HCT116 (cell line): ENCODE measurements at regions not wholly inside any gene's neighbourhood (a gene's known extent, or its start where the extent isn't known, plus 50 kb on each side); places are given as distances from the start of the nearest gene placed in this dataset.

ENCODE experiments used
- ATAC-seq: fragments of 200-7000 bp; cut with Tn5 transposase; 2 replicates; pipeline ENCODE4 v1.9.1; 2020; ENCODE audit warnings: mild to moderate bottlenecking, moderate library complexity
- BruUV-seq: library from RNA; stranded (reverse); fragments of 400-500 nt; replicated peaks from 2 replicates; lab custom pipeline; 2021; lab: Mats Ljungman, UMichigan
- CTCF ChIA-PET: fragments of 300-600 bp; sonication (Branson Sonifier 250); formaldehyde crosslinking; loops from one replicate; lab custom pipeline; 2021; ENCODE audit warnings: antibody characterized with exemption; lab: Charles Lee
- POLR2A ChIA-PET: fragments of 300-600, 350-600 bp; sonication (Branson Sonifier 250); formaldehyde crosslinking; loops from one replicate; lab custom pipeline; 2021; ENCODE audit warnings: antibody characterized with exemption; lab: Charles Lee
- RAD21 ChIA-PET, 2 experiments: fragments of 300-600 bp; sonication (Branson Sonifier 250); formaldehyde crosslinking; loops; one replicate each; lab custom pipeline; 2023; ENCODE audit warnings: low total read pairs in 2 of 2; ENCODE audit not compliant: uncharacterized antibody in 2 of 2, unreplicated experiment in 2 of 2, low non-redundant PET in 1 of 2; lab: Charles Lee
- DNase-seq: peaks from one replicate; pipeline ENCODE4 v3.0.0-alpha.2; 2010; ENCODE audit warnings: low read depth, low spot score
- H2AFZ ChIP-seq: fragments of 200-600 bp; shearing (Covaris generic), sonication (generic); 2 replicates; pipeline ENCODE4 v1.6.1; 2017; ENCODE audit warnings: low read depth, mixed run types, mixed read lengths, antibody characterized with exemption, low read length; ENCODE audit not compliant: poor library complexity, severe bottlenecking
- H3K27ac ChIP-seq: 2 replicates; pipeline ENCODE4 v1.5.1; 2012; ENCODE audit warnings: low read depth, low read length
- H3K27me3 ChIP-seq: fragments of 200-600 bp; sonication (generic); 2 replicates; pipeline ENCODE4 v1.6.1; 2016; ENCODE audit warnings: mixed run types, low read length, mixed read lengths; ENCODE audit not compliant: insufficient read depth
- H3K36me3 ChIP-seq, 2 experiments: fragments of 200-500 bp in 1 of 2; fragments of 200-600 bp in 1 of 2; sonication (Bioruptor generic) in 1 of 2; sonication (generic) in 1 of 2; 2 replicates each; pipeline versions ENCODE4 v1.5.1 to v1.6.1; 2014 to 2016; ENCODE audit warnings: low read length in 2 of 2, inconsistent platforms in 1 of 2, mixed read lengths in 1 of 2, mixed run types in 1 of 2; ENCODE audit not compliant: insufficient read depth in 2 of 2, control insufficient read depth in 1 of 2
- H3K4me1 ChIP-seq, 2 experiments: fragments of 200-600 bp in 1 of 2; sonication (generic) in 1 of 2; 2 replicates each; pipeline versions ENCODE4 v1.5.1 to v1.6.1; 2012 to 2017; ENCODE audit warnings: low read length in 2 of 2, inconsistent platforms in 1 of 2, mild to moderate bottlenecking in 1 of 2, mixed read lengths in 1 of 2, mixed run types in 1 of 2, moderate library complexity in 1 of 2; ENCODE audit not compliant: insufficient read depth in 2 of 2, control insufficient read depth in 1 of 2
- H3K4me2 ChIP-seq: fragments of 200-600 bp; sonication (generic); 2 replicates; pipeline ENCODE4 v1.6.1; 2017; ENCODE audit warnings: mixed run types, low read length, mixed read lengths
- H3K4me3 ChIP-seq, 2 experiments: fragments of 200-600 bp in 1 of 2; sonication (generic) in 1 of 2; replicated peaks in 1 of 2; 2 replicates each; pipeline ENCODE4 v1.5.1; 2011 to 2016; ENCODE audit warnings: low read length in 2 of 2, control low read depth in 1 of 2, low read depth in 1 of 2, mild to moderate bottlenecking in 1 of 2, mixed read lengths in 1 of 2, mixed run types in 1 of 2
- H3K79me2 ChIP-seq: fragments of 200-600 bp; sonication (generic); 2 replicates; pipeline ENCODE4 v1.6.1; 2017; ENCODE audit warnings: mild to moderate bottlenecking, mixed run types, low read length, moderate library complexity, mixed read lengths; ENCODE audit not compliant: insufficient read depth
- H3K9ac ChIP-seq: fragments of 200-600 bp; sonication (generic); 2 replicates; pipeline ENCODE4 v1.6.1; 2016; ENCODE audit warnings: low read length, mixed read lengths
- H3K9me2 ChIP-seq: fragments of 200-600 bp; sonication (generic), shearing (Covaris generic); 2 replicates; pipeline ENCODE4 v1.6.1; 2017; ENCODE audit warnings: mixed run types, mild to moderate bottlenecking, moderate library complexity; ENCODE audit not compliant: insufficient read depth
- H3K9me3 ChIP-seq, 2 experiments: fragments of 200-500 bp in 1 of 2; fragments of 200-600 bp in 1 of 2; sonication (Bioruptor generic) in 1 of 2; sonication (generic) in 1 of 2; 2 replicates each; pipeline ENCODE4 v1.6.1; 2014 to 2017; ENCODE audit warnings: low read length in 2 of 2, mixed read lengths in 2 of 2, inconsistent platforms in 1 of 2, low read depth in 1 of 2, mild to moderate bottlenecking in 1 of 2, mixed run types in 1 of 2, moderate library complexity in 1 of 2; ENCODE audit not compliant: control insufficient read depth in 1 of 2, insufficient read depth in 1 of 2
- H4K20me1 ChIP-seq: fragments of 200-600 bp; sonication (generic), shearing (Covaris generic); 2 replicates; pipeline ENCODE4 v1.6.1; 2017; ENCODE audit warnings: mixed run types, mild to moderate bottlenecking, moderate library complexity; ENCODE audit not compliant: insufficient read depth
- ATF3 ChIP-seq: IDR thresholded peaks from 2 replicates; pipeline ENCODE4 v1.6.1; 2012
- CTCF ChIP-seq, 3 experiments: fragments of 200-600 bp in 1 of 3; sonication (generic) in 1 of 3; IDR thresholded peaks in 2 of 3; conservative IDR thresholded peaks in 1 of 3; 2 replicates each; pipeline ENCODE4 v1.5.1; 2012 to 2017; ENCODE audit warnings: low read depth in 2 of 3, low read length in 2 of 3, antibody characterized with exemption in 1 of 3, borderline replicate concordance in 1 of 3, control low read depth in 1 of 3, mild to moderate bottlenecking in 1 of 3, mixed read lengths in 1 of 3, mixed run types in 1 of 3, moderate library complexity in 1 of 3; ENCODE audit not compliant: insufficient read depth in 1 of 3
- EGR1 ChIP-seq: IDR thresholded peaks from 2 replicates; pipeline ENCODE4 v1.6.1; 2012; ENCODE audit warnings: low read depth
- EZH2 ChIP-seq: fragments of 200-600 bp; sonication (generic); IDR thresholded peaks from 2 replicates; pipeline ENCODE4 v1.6.1; 2017; ENCODE audit warnings: antibody characterized with exemption, mixed run types
- EZH2phosphoT487 ChIP-seq: fragments of 200-600 bp; IDR thresholded peaks from 2 replicates; pipeline ENCODE4 v1.6.1; 2018; ENCODE audit warnings: antibody characterized with exemption, borderline replicate concordance
- FOSL1 ChIP-seq: IDR thresholded peaks from 2 replicates; pipeline ENCODE4 v1.6.1; 2012; ENCODE audit warnings: low read depth
- SIN3A ChIP-seq: IDR thresholded peaks from 2 replicates; pipeline ENCODE4 v1.6.1; 2012; ENCODE audit warnings: low read depth
- SP1 ChIP-seq: IDR thresholded peaks from 2 replicates; pipeline ENCODE4 v1.6.1; 2012; ENCODE audit warnings: low read depth
- TCF7L2 ChIP-seq: IDR thresholded peaks from 2 replicates; pipeline ENCODE4 v1.7.0; 2011; ENCODE audit warnings: borderline replicate concordance, inconsistent platforms; ENCODE audit not compliant: insufficient read depth, insufficient read length; ENCODE audit errors: extremely low read depth
- intact Hi-C: fragments of 100-400 bp; cut with micrococcal nuclease; formaldehyde crosslinking; loops from 2 replicates; pipeline ENCODE4 v1.10.0; 2022
- TF ChIP-seq, protein P1 (sequence below): IDR thresholded peaks from 2 replicates; pipeline ENCODE4 v1.6.1; 2012

- Histone ChIP-seq H3K27ac (peak overlapping the region; percentile 36; the same call in 1 of the 2 replicates), H3K9ac (no peak overlapping the region), H3K4me1 (peaks cover 13 to 28% of the 10 kb centered on the region in 2 experiments), H3K9me3 (no peaks in the 10 kb centered on the region), H3K79me2 (no peaks in the 10 kb centered on the region), H3K36me3 (no peaks in the 10 kb centered on the region), H3K4me3 (no peak overlapping the region), H3K4me2 (peak overlapping the region; percentile 46), H3K27me3 (no peaks in the 10 kb centered on the region), H4K20me1 (no peaks in the 10 kb centered on the region), H3K9me2 (no peaks in the 10 kb centered on the region), H2AFZ (peak overlapping the region; percentile 82)
- ATAC-seq (peak; percentile 58), DNase-seq (no peak)
- RAD21 ChIA-PET, result interaction anchor here in 1 of 2 experiments (1.8 kb wide), 1 partner anchor 87 kb away, joined by 8 read pairs; no protein-coding TSS in a partner anchor
- POLR2A ChIA-PET, result interaction anchor here (0.9 to 1.1 kb wide), 2 partner anchors 84 to 89 kb away, joined by 3 read pairs; no protein-coding TSS in a partner anchor
- peak; percentile 44; the same call in 1 of the 2 replicates for TF ChIP-seq FOSL1
- TF ChIP-seq EZH2phosphoT487, result no peak
- TF ChIP-seq CTCF (IDR thresholded peaks at IDR 0.05 in 2 of 3, conservative IDR thresholded peaks at IDR 0.05 in 1 of 3; ENCODE audit: borderline replicate concordance in 1 of 3, insufficient read depth in 1 of 3, low read depth in 2 of 3, low read length in 2 of 3), result no peak
- peak; percentile 71 for TF ChIP-seq TCF7L2
- TF ChIP-seq, protein P1, sequence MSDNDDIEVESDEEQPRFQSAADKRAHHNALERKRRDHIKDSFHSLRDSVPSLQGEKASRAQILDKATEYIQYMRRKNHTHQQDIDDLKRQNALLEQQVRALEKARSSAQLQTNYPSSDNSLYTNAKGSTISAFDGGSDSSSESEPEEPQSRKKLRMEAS, result no peak
- TF ChIP-seq SP1, result peak; percentile 30; the same call in 1 of the 2 replicates
- peak; percentile 63 for TF ChIP-seq ATF3
- TF ChIP-seq EGR1, result no peak
- no peak for TF ChIP-seq EZH2
- no peak for TF ChIP-seq SIN3A
- BruUV-seq, result no TSS peak
- CTCF ChIA-PET, result interaction anchor here (0.8 to 2.4 kb wide), 6 partner anchors 63 to 1154 kb away, joined by 3 to 73 read pairs (median 5); no protein-coding TSS in a partner anchor
- intact Hi-C loops, result loop anchor here (2.0 to 5.0 kb wide), 5 partner anchors 240 to 1155 kb away; partner anchors contain the start of gene ZC3H12C
Measured at GRCh38 chr11:109851780-109852390, 241.3 kb upstream of the ZC3H12C start.
